HepG2 (cell line): ENCODE measurements at regions not wholly inside any gene's neighbourhood (a gene's known extent, or its start where the extent isn't known, plus 50 kb on each side); places are given as distances from the start of the nearest gene placed in this dataset.

Source experiments
- ATAC-seq: fragments of 200-7000 bp; cut with Tn5 transposase; 3 replicates; pipeline ENCODE4 v1.9.1; 2020; ENCODE audit warnings: mild to moderate bottlenecking, moderate library complexity
- BruUV-seq: library from RNA; stranded (reverse); fragments of 400-500 nt; replicated peaks from 2 replicates; lab custom pipeline; 2021; lab: Mats Ljungman, UMichigan
- CTCF ChIA-PET: fragments of 300-600 bp; formaldehyde crosslinking; extraction: SDS; loops from one replicate; lab custom pipeline; 2021; ENCODE audit warnings: low total read pairs, inconsistent platforms, low intra/inter-chr PET ratio; lab: Yijun Ruan, JAX
- POLR2A ChIA-PET: fragments of 350-600 bp; sonication (Branson Sonifier 250); formaldehyde crosslinking; loops from one replicate; lab custom pipeline; 2020; ENCODE audit warnings: antibody characterized with exemption, inconsistent platforms; lab: Yijun Ruan, JAX
- DNase-seq: peaks from one replicate; pipeline ENCODE4 v3.0.0-alpha.2; 2015; ENCODE audit warnings: low spot score
- FAIRE-seq: peaks from 3 replicates; lab custom pipeline; 2011; peaks lifted over from hg19 to GRCh38; lab: Jason Lieb, UNC
- H2AFZ ChIP-seq: one replicate; pipeline ENCODE4 v1.6.1; 2011; ENCODE audit warnings: low read length, inconsistent platforms
- H3K27ac ChIP-seq: fragments of 300-600 bp; 3 replicates; pipeline ENCODE4 v1.8.0; 2011; ENCODE audit warnings: mixed run types, mild to moderate bottlenecking, mixed read lengths, low read length, inconsistent platforms; ENCODE audit not compliant: insufficient read depth; ENCODE audit errors: extremely low read length
- H3K27me3 ChIP-seq, 2 experiments: fragments of 200-600 bp in 1 of 2; 2 replicates in 1 of 2; 3 replicates in 1 of 2; pipeline versions ENCODE4 v1.6.0 to v1.8.0; 2011; ENCODE audit warnings: low read length in 2 of 2, mild to moderate bottlenecking in 2 of 2, moderate library complexity in 2 of 2, inconsistent platforms in 1 of 2; ENCODE audit not compliant: insufficient read depth in 2 of 2, control insufficient read depth in 1 of 2
- H3K36me3 ChIP-seq, 2 experiments: fragments of 200-600 bp in 1 of 2; replicated peaks in 1 of 2; 2 replicates in 1 of 2; 3 replicates in 1 of 2; pipeline versions ENCODE4 v1.5.1 to v1.8.0; 2011; ENCODE audit warnings: low read length in 2 of 2, inconsistent platforms in 1 of 2; ENCODE audit not compliant: insufficient read depth in 2 of 2, control insufficient read depth in 1 of 2
- H3K4me1 ChIP-seq: 2 replicates; pipeline ENCODE4 v1.5.1; 2012; ENCODE audit warnings: low read length, inconsistent platforms; ENCODE audit not compliant: insufficient read depth
- H3K4me2 ChIP-seq: 2 replicates; pipeline ENCODE4 v1.6.0; 2011; ENCODE audit warnings: low read depth, low read length, inconsistent platforms
- H3K4me3 ChIP-seq, 3 experiments: fragments of 200-600 bp in 1 of 3; sonication (generic), shearing (Covaris generic) in 1 of 3; replicated peaks in 1 of 3; 2 replicates each; pipeline ENCODE4 v1.5.1; 2011 to 2016; ENCODE audit warnings: low read length in 3 of 3, inconsistent platforms in 2 of 3, low read depth in 2 of 3, mild to moderate bottlenecking in 2 of 3, control low read depth in 1 of 3, mixed read lengths in 1 of 3; ENCODE audit not compliant: insufficient read depth in 1 of 3
- H3K79me2 ChIP-seq: one replicate; pipeline ENCODE4 v1.6.1; 2011; ENCODE audit warnings: low read length, inconsistent platforms; ENCODE audit not compliant: insufficient read depth
- H3K9ac ChIP-seq: 2 replicates; pipeline ENCODE4 v1.6.0; 2011; ENCODE audit warnings: mild to moderate bottlenecking, low read depth, low read length, inconsistent platforms; ENCODE audit not compliant: insufficient read depth
- H3K9me3 ChIP-seq: 2 replicates; pipeline ENCODE4 v1.5.1; 2012; ENCODE audit warnings: mild to moderate bottlenecking, low read length
- H4K20me1 ChIP-seq: 2 replicates; pipeline ENCODE4 v1.6.0; 2011; ENCODE audit warnings: inconsistent platforms, mild to moderate bottlenecking, low read length, moderate library complexity; ENCODE audit not compliant: insufficient read depth
- BHLHE40 ChIP-seq: IDR thresholded peaks from 2 replicates; pipeline ENCODE4 v1.6.1; 2011; ENCODE audit warnings: low read length, improper control_type of control experiment
- CBX1 ChIP-seq: IDR thresholded peaks from one replicate; pipeline ENCODE4 v1.6.1; 2016; ENCODE audit warnings: antibody characterized with exemption, low read depth
- CBX2 ChIP-seq, 2 experiments: fragments of 200-600 bp in 1 of 2; sonication (generic); formaldehyde crosslinking in 1 of 2; IDR thresholded peaks; 2 replicates each; pipeline versions ENCODE4 v1.7.0 to v1.8.1; 2018 to 2022; ENCODE audit warnings: low read depth in 2 of 2, low read length in 1 of 2, mild to moderate bottlenecking in 1 of 2, missing genetic modification reagents in 1 of 2
- CEBPB ChIP-seq: IDR thresholded peaks from 2 replicates; pipeline ENCODE4 v1.6.1; 2011; ENCODE audit warnings: low read depth, low read length, improper control_type of control experiment, borderline replicate concordance
- EED ChIP-seq: sonication (generic); formaldehyde crosslinking; IDR thresholded peaks from 2 replicates; pipeline ENCODE4 v1.5.0; 2020; ENCODE audit warnings: mild to moderate bottlenecking, missing genetic modification reagents
- MAZ ChIP-seq, 2 experiments: sonication (generic) in 1 of 2; formaldehyde crosslinking in 1 of 2; IDR thresholded peaks; 2 replicates each; pipeline versions ENCODE4 v1.5.0 to v1.6.1; 2012 to 2020; ENCODE audit warnings: low read depth in 2 of 2, mild to moderate bottlenecking in 2 of 2, borderline replicate concordance in 1 of 2, improper control_type of control experiment in 1 of 2, low read length in 1 of 2, missing genetic modification reagents in 1 of 2, moderate library complexity in 1 of 2
- PITX1 ChIP-seq: sonication (generic); formaldehyde crosslinking; IDR thresholded peaks from 2 replicates; pipeline ENCODE4 v1.5.1; 2020; ENCODE audit warnings: mild to moderate bottlenecking, missing genetic modification reagents
- POGZ ChIP-seq: sonication (generic); formaldehyde crosslinking; IDR thresholded peaks from 2 replicates; pipeline ENCODE4 v1.4.0; 2020; ENCODE audit warnings: mild to moderate bottlenecking, missing genetic modification reagents
- SNAPC5 ChIP-seq: sonication (generic); formaldehyde crosslinking; IDR thresholded peaks from 2 replicates; pipeline ENCODE4 v1.8.1; 2023; ENCODE audit warnings: mild to moderate bottlenecking, missing genetic modification reagents, borderline replicate concordance
- SRY ChIP-seq: sonication (generic); formaldehyde crosslinking; IDR thresholded peaks from 2 replicates; pipeline ENCODE4 v1.8.0; 2022; ENCODE audit warnings: mild to moderate bottlenecking, missing genetic modification reagents
- ZBTB42 ChIP-seq: sonication (generic); formaldehyde crosslinking; IDR thresholded peaks from 2 replicates; pipeline ENCODE4 v1.5.0; 2020; ENCODE audit warnings: mild to moderate bottlenecking, missing genetic modification reagents
- ZKSCAN1 ChIP-seq: fragments of 150-350 bp; IDR thresholded peaks from 2 replicates; pipeline ENCODE4 v1.6.1; 2014; ENCODE audit warnings: low read length
- ZNF496 ChIP-seq: sonication (generic); formaldehyde crosslinking; IDR thresholded peaks from 2 replicates; pipeline ENCODE4 v1.8.1; 2023; ENCODE audit warnings: mild to moderate bottlenecking, moderate library complexity, missing genetic modification reagents; ENCODE audit not compliant: insufficient replicate concordance
- WGBS: methylation state at CpG from one replicate; pipeline ENCODE4 v1.1.6; 2017; ENCODE audit warnings: low lambda C conversion rate; 5-methylcytosine and 5-hydroxymethylcytosine counted together
- in situ Hi-C: cut with HindIII; loops from 2 replicates; pipeline ENCODE4 v1.10.0; 2017; ENCODE audit warnings: low pct_unique_long_range_greater_than_20kb; ENCODE audit not compliant: extremely low pct_ligation_motif_present
- intact Hi-C: fragments of 100-400 bp; cut with micrococcal nuclease; formaldehyde crosslinking; loops from one replicate; pipeline ENCODE4 v1.10.0; 2022; ENCODE audit not compliant: unreplicated experiment
- TF ChIP-seq, protein P1 (sequence below): sonication (generic); formaldehyde crosslinking; IDR thresholded peaks from 2 replicates; pipeline ENCODE4 v1.4.0; 2020; ENCODE audit warnings: mild to moderate bottlenecking, missing genetic modification reagents
- TF ChIP-seq, protein P2 (sequence below): sonication (generic); formaldehyde crosslinking; IDR thresholded peaks from 2 replicates; pipeline ENCODE4 v1.8.0; 2022; ENCODE audit warnings: missing genetic modification reagents, mild to moderate bottlenecking, inconsistent platforms, borderline replicate concordance
- TF ChIP-seq, protein P3 (sequence below): sonication (generic); formaldehyde crosslinking; IDR thresholded peaks from 2 replicates; pipeline ENCODE4 v1.4.0; 2020; ENCODE audit warnings: mild to moderate bottlenecking, missing genetic modification reagents
- TF ChIP-seq, protein P4 (sequence below): IDR thresholded peaks from 2 replicates; pipeline ENCODE4 v1.6.1; 2016; ENCODE audit warnings: missing compliant biosample characterization, missing genetic modification reagents, borderline replicate concordance
- TF ChIP-seq, protein P5 (sequence below): sonication (generic); formaldehyde crosslinking; IDR thresholded peaks from 2 replicates; pipeline ENCODE4 v1.5.0; 2020; ENCODE audit warnings: missing genetic modification reagents

DNA sequence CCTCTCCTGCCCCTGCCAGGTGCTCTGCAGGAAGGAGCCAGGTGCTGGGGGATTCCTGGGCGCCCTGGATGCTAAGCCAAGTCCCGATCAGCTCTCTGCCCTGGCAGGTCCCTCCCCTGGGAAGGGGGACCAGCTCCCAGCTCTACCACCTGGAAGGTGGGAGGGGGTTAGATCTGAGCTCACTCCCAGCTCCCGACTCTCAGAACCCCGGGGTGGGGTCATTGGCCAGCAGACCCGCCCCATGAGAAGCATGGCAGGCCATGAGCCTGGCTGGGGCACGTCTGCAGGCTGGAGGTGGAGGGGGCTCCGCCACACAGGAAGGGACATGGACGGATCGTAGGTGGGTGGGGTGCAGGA lies 83.4 kb upstream of the NKX1-1 start:
- WGBS, result 7% methylated on average over 3 of the region's 9 CpGs
- DNase-seq (no peak), FAIRE-seq (no peak), ATAC-seq (no peak)
- H3K9me3 ChIP-seq, result peaks cover 20% of the 10 kb centered on the region
- TF ChIP-seq BHLHE40 (no peak), CBX2 (IDR thresholded peaks at IDR 0.05; ENCODE audit: low read depth, low read length) (no peak), CBX2 (CRISPR knock-in tag; IDR thresholded peaks at IDR 0.05; ENCODE audit: low read depth) (no peak), CBX1 (no peak), EED (CRISPR knock-in tag) (no peak), MAZ (IDR thresholded peaks at IDR 0.05; ENCODE audit: borderline replicate concordance, low read depth, low read length) (no peak), MAZ (CRISPR knock-in tag; IDR thresholded peaks at IDR 0.05; ENCODE audit: low read depth) (no peak), SNAPC5 (CRISPR knock-in tag) (no peak), ZNF496 (CRISPR knock-in tag) (no peak), ZBTB42 (CRISPR knock-in tag) (no peak), SRY (CRISPR knock-in tag) (no peak), CEBPB (no peak), ZKSCAN1 (no peak), POGZ (CRISPR knock-in tag) (no peak), PITX1 (CRISPR knock-in tag) (no peak)
- TF ChIP-seq, protein P1, sequence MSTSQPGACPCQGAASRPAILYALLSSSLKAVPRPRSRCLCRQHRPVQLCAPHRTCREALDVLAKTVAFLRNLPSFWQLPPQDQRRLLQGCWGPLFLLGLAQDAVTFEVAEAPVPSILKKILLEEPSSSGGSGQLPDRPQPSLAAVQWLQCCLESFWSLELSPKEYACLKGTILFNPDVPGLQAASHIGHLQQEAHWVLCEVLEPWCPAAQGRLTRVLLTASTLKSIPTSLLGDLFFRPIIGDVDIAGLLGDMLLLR (CRISPR knock-in tag), result no peak
- TF ChIP-seq, protein P2, sequence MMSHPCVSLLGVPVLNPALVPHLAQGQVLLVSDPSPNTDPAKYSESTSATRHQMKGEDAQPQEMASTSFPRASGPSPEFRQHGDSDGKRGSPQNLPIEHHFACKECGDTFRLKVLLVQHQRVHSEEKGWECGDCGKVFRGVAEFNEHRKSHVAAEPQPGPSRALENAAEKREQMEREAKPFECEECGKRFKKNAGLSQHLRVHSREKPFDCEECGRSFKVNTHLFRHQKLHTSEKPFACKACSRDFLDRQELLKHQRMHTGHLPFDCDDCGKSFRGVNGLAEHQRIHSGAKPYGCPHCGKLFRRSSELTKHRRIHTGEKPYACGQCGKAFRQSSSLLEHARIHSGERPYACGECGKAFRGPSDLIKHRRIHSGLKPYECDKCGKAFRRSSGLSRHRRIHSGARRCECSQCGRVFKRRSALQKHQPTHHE (CRISPR knock-in tag), result no peak
- TF ChIP-seq, protein P3, sequence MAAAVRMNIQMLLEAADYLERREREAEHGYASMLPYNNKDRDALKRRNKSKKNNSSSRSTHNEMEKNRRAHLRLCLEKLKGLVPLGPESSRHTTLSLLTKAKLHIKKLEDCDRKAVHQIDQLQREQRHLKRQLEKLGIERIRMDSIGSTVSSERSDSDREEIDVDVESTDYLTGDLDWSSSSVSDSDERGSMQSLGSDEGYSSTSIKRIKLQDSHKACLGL (CRISPR knock-in tag), result no peak
- TF ChIP-seq, protein P4, sequence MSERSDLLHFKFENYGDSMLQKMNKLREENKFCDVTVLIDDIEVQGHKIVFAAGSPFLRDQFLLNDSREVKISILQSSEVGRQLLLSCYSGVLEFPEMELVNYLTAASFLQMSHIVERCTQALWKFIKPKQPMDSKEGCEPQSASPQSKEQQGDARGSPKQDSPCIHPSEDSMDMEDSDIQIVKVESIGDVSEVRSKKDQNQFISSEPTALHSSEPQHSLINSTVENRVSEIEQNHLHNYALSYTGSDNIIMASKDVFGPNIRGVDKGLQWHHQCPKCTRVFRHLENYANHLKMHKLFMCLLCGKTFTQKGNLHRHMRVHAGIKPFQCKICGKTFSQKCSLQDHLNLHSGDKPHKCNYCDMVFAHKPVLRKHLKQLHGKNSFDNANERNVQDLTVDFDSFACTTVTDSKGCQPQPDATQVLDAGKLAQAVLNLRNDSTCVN (CRISPR knock-in tag), result no peak
- TF ChIP-seq, protein P5, sequence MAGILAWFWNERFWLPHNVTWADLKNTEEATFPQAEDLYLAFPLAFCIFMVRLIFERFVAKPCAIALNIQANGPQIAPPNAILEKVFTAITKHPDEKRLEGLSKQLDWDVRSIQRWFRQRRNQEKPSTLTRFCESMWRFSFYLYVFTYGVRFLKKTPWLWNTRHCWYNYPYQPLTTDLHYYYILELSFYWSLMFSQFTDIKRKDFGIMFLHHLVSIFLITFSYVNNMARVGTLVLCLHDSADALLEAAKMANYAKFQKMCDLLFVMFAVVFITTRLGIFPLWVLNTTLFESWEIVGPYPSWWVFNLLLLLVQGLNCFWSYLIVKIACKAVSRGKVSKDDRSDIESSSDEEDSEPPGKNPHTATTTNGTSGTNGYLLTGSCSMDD, result no peak
- H3K36me3 ChIP-seq, result no peaks in the 10 kb centered on the region
- no peak overlapping the region for H3K9ac ChIP-seq
- CTCF ChIA-PET, result no interaction called here
- intact Hi-C loops (no loop called here), in situ Hi-C loops (no loop called here)
- peaks cover 16 to 58% of the 10 kb centered on the region in 2 experiments for H3K27me3 ChIP-seq
- H3K4me1 ChIP-seq, result no peaks in the 10 kb centered on the region
- H3K4me2 ChIP-seq, result no peak overlapping the region
- POLR2A ChIA-PET, result no interaction called here
- no peak overlapping the region for H3K27ac ChIP-seq
- H3K4me3 ChIP-seq, result no peak overlapping the region
- H2AFZ ChIP-seq, result no peak overlapping the region
- H4K20me1 ChIP-seq, result no peaks in the 10 kb centered on the region
- no peaks in the 10 kb centered on the region for H3K79me2 ChIP-seq
- BruUV-seq, result no TSS peak
